ENCODE measurements at regions not wholly inside any gene's neighbourhood (a gene's known extent, or its start where the extent isn't known, plus 50 kb on each side); places are given as distances from the start of the nearest gene placed in this dataset.

DNA sequence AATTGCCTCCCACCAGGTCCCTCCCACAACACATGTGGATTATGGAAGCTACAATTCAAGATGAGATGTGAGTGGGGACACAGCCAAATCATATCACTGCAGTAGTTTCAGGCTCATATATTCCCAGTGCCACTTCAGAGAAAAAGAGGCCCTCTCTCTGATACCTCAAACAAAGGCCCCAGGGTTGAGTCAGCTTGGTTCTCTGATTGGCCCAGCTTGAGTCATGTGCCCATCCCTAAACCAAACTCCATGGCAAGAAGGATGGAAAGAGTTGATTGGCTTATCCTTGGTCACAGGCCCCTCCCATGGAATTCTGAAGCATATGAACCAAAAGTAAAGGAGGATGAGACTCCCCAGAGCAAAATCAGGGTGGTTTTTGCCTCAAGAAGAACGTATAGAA, 75.9 kb upstream of the IRX6 start:
- TF ChIP-seq, protein P1, sequence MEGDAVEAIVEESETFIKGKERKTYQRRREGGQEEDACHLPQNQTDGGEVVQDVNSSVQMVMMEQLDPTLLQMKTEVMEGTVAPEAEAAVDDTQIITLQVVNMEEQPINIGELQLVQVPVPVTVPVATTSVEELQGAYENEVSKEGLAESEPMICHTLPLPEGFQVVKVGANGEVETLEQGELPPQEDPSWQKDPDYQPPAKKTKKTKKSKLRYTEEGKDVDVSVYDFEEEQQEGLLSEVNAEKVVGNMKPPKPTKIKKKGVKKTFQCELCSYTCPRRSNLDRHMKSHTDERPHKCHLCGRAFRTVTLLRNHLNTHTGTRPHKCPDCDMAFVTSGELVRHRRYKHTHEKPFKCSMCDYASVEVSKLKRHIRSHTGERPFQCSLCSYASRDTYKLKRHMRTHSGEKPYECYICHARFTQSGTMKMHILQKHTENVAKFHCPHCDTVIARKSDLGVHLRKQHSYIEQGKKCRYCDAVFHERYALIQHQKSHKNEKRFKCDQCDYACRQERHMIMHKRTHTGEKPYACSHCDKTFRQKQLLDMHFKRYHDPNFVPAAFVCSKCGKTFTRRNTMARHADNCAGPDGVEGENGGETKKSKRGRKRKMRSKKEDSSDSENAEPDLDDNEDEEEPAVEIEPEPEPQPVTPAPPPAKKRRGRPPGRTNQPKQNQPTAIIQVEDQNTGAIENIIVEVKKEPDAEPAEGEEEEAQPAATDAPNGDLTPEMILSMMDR (conservative IDR thresholded peaks at IDR 0.05; ENCODE audit: low read depth, low read length): no peak
- no peak for TF ChIP-seq EZH2phosphoT487 (IDR thresholded peaks at IDR 0.05; ENCODE audit: borderline replicate concordance, low read length)
